Activated T-cell treated with anti-CD3 and anti-CD28 coated beads for 24 hours (primary cell): ENCODE measurements at regions not wholly inside any gene's neighbourhood (a gene's known extent, or its start where the extent isn't known, plus 50 kb on each side); places are given as distances from the start of the nearest gene placed in this dataset.

ENCODE experiments used
- DNase-seq: peaks from one replicate; pipeline ENCODE4 v3.0.0-alpha.2; 2020; ENCODE audit warnings: low read depth

DNA sequence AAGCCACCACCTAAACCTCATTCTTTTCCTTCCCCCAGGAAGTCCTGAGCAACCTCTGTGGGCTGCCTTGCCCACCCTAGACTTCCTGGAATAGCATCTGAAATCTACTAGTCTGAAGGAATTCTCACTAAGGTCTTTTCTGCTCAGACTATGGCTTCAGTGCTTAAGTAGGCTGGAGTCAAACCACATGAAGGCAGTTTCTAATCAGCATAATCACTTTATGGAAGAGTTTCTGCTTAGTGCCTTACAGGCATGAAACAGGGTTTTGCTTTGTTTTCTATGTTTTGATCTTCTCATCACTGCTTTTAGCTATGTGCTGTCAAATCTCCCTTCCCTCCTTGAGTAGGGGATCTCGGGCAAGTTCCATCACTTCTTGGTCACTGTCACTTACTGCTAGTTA, 117.7 kb downstream of the WT1 start:
- no peak for DNase-seq

DNA sequence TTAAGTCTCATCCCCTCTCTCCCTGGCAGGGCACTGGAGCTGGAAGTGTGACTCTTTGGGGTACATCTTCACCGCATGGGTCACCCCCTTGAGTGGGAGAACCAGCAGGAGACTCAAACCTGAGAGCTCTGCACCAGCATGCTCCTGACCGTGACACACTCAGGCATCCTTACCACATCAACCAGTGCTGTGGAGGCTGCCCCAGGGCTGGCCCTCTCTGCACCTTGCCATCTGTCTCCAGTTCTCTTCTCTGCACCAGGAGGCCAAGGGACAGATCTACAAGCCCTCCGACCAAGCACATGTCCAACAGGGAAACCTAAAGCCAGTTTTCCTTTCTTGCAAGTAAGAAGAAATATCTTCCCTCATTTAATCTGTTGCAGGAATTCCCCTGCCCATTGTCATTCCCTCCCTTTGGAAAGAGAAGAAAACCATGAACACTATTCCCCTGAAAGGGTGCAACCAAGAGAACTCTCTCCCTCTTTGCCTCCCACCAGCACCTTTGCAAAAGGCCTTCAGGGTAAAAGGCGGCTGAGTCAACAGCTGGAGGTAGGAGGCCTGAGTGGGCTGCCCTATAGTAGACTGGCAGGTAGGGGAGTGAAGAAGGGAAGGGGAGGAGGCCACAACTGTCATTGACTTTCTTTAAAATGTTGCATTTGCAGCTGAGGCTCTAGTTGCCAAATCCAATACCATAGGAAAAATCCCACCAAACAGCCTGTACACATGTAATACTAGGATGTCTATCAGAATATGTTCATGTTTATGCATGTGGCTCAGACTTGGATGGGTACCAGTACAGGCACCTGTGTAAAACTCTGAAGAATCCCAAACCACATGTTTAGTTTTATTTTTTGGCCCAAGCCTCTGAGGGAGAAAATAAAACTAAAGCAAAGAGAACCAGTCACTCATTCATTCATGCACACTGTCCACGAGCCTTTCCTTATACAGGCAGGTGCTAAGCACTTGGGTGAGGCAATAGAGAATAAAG, 117.0 kb downstream of the WT1 start:
- DNase-seq: no peak

DNA sequence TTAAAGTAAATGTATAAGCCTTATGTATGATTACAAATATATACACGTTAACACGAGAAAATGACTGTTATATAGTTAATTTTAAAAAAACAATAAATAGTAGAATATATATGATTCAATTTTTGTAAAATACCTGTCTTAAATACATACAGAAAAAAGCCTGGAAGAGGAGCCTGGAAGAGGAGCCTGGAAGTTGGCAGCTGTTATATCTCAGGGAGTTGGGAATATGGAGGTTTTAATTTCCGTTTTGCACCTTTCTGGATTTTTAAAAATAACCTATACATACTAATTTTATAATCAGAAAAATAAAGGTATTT, 111.6 kb downstream of the WT1 start:
- DNase-seq: no peak

DNA sequence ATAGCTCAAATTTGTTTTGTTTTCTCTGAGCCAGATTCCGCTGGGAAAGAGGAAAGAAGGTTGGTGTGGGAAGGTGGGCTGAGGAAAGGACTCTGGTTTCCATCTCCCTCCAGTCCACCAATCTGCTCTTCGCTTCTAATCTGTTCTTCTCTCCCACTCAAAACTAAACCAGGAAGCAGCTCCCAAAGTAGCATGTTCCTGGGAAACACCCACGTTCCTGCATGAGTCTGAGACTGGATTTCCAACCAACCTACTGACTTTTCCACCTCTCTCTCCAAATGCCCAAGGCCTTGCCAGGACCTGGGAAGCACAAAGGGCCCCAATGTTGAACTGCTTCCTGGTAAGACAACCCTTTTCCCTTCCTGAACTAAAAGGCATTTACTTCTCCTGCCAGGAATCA, 110.2 kb downstream of the WT1 start:
- DNase-seq: no peak

DNA sequence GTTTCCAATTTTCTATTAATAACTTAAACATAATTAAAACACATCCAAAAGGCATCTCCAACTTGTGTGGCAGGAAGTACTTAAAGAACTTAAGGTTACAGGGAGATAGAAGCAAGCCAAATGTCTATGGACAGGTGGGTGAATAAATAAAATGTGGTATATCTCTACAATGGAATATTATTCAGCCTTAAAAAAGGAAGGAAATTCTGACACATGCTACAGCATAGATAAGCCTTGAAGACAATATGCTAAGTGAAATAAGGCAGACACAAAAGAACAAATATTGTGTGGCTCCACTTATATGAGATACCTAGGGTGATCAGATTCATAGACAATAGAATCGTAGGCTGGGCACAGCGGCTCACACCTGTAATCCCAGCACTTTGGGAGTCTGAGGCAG, 109.6 kb downstream of the WT1 start:
- no peak for DNase-seq

DNA sequence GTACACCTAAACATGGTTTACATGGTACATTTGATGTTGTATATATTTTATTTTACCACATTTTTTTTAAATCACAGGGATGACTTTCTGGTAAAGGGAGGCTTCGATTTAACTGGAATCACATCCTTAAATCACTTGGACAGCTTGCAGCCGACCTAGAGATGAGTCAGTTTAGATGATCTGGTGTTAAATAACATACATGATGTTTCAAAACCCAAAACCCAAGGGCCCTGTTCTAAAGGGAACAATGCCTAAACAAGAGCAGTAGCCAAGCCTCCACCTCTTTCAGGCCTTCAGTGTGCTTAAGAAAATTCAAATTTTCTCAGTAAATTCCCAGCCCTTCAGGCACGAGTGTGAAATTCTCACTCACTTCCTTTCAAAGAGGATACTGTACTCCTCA, 108.8 kb downstream of the WT1 start:
- DNase-seq: no peak

DNA sequence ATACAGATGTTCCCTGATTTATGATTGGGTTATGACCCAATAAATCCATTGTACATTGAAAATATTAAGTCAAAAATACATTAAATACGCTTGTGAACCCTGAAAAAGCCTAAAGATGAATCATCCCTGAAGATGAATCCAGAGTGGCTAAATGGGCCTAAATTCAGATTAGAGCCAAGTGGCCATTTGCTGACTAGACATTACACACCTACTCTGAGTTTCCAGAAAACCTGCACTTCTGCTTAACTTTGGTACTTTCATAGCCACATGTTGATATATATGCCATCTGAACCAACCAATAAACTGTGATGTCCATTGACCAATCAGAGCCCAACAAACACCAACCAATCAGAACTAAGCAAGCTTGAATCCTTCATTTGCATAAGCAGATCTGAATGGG, 106.9 kb downstream of the WT1 start:
- DNase-seq: no peak

DNA sequence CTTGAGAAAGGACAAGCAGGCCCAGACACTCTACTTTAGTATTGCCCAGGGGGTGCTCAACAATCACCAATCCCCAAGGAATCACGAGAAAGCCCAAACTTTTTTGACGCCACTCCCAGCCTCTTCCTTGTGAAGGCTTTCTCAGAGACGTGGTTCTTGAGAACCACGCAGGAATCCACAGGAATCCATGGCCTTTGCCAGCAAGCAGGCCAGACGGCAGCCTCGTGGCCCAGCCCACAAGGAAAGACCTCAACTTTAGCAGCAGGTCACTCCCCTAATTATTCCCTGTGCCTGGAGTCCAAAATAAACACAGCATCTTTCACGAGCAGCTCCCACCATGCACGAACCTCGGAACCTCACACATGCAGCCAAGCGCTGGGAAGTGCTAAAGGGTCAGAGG, 104.2 kb downstream of the WT1 start:
- no peak for DNase-seq

DNA sequence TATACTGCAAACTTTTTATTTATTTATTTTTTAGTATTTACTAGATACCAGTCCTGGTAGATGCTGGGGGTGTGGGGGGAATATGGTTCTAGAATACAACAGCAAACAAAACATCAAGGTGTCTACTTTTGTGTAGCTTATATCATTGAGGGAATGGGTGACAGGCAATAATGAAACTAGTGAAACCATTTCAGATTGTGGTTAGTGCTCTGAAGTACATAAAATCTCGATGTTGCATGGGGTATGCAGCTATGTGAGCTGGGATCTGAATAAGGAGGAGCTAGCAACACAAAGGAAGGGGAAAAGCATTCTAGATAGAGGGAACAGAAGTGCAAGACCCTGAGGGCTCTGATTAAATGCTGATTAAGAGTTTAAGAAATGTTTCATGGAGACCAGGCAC, 103.5 kb downstream of the WT1 start:
- no peak for DNase-seq

DNA sequence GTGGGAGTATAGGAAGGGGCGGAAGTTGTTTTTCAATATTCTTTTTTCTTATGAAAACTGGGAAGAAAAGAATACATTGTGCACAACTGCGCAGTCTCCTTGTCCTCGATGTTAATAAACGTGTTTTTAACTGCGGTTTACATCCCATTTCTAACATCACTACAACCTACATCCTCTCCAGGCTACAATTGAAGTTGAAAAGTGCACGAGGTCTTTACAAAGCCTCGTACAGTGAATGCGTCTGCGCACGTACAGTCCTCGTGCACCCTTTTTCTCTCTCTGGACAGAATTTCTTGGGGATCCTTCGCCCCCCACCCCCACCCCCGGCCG, 102.4 kb downstream of the WT1 start:
- DNase-seq: no peak

DNA sequence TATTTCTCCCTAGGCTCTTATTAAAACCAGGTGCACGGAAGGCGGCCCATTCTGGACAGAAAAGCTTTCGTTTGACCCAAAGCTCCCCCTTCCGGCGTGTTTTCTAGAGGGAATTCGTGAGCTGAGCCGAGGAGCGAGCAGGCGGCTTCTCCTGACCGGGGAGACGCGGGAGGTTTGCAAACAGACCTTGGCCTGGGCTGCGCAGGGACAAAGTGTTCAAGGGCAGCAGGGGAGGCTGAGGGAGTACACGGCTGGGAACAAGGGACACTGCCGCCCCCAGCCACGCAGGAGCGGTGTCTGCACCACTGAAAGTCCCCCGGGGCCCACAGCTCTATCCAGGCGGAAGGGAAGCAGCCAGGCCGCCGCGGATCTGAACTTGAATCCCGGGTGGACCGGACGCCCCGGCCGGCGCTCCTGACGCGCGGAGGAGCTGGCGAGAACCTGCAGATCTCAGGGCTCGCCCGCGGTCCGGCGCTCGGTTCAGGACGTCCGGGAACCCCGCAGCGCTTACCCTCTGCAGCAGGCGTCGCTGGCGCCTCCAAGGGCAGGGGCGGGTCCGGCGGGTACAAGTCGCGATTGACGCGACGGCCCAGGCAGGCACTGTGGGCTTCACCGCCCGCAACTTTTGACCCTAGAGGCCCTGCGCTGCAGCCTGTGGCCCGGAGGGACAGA, 101.9 kb downstream of the WT1 start:
- peak; percentile 10 for DNase-seq

DNA sequence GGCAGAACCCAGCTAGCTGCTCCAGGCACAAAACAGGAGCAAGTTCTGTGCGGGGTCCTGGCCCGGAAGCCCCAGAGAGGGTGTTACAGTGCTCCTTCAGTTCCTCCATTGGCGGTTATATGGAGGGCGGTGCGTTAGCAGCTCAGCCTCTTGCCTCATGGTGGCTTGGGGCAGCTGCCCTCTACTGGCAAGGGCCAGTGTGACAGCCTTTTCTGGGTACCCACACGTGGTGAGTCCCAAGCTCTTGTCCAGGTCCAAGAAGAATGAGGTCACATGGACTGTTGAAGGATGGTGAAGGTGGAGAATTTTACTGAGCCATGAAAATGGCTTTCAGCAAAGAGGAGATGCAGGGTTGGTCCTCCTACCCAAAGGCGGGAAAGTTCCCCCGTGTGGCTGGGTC, 100.5 kb downstream of the WT1 start:
- no peak for DNase-seq
